ENCODE measurements at regions not wholly inside any gene's neighbourhood (a gene's known extent, or its start where the extent isn't known, plus 50 kb on each side); places are given as distances from the start of the nearest gene placed in this dataset.
"Not testable (repeated sequence)": the region's sequence is repeated elsewhere in the genome, so short reads cannot be mapped to it uniquely, and the experiment has no call there.

DNA sequence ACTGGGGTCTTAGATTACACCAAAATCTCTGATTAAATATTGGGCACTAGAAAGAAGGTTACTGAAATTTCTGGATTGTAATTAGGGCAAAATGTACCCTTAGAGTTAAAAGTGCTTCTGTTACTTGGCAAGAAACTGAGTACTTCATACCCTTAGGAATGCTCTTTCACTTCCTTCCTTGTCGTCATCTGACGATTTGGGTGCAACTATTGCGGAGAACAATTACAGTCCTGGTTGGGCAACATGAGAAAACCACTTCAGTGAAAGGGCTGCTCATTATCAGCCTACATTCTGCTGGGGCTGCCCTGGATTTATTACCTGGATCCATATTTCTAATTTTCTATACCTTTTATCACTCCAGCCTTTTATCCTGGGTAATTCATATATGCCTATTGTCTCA, 348.5 kb upstream of the MDGA2 start:
- Histone ChIP-seq H3K27ac (ENCODE audit: low read depth, low read length) (no peak overlapping the region), H3K9me3 (ENCODE audit: control insufficient read depth, insufficient read depth, low read length) (peaks cover 3% of the 10 kb centered on the region; the same call in 1 of the 2 replicates), H3K4me3 (ENCODE audit: low read depth, low read length) (no peak overlapping the region), H3K27me3 (ENCODE audit: control insufficient read depth, insufficient read depth, low read length) (no peaks in the 10 kb centered on the region)
- TF ChIP-seq, protein P1, sequence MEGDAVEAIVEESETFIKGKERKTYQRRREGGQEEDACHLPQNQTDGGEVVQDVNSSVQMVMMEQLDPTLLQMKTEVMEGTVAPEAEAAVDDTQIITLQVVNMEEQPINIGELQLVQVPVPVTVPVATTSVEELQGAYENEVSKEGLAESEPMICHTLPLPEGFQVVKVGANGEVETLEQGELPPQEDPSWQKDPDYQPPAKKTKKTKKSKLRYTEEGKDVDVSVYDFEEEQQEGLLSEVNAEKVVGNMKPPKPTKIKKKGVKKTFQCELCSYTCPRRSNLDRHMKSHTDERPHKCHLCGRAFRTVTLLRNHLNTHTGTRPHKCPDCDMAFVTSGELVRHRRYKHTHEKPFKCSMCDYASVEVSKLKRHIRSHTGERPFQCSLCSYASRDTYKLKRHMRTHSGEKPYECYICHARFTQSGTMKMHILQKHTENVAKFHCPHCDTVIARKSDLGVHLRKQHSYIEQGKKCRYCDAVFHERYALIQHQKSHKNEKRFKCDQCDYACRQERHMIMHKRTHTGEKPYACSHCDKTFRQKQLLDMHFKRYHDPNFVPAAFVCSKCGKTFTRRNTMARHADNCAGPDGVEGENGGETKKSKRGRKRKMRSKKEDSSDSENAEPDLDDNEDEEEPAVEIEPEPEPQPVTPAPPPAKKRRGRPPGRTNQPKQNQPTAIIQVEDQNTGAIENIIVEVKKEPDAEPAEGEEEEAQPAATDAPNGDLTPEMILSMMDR (IDR thresholded peaks at IDR 0.05; ENCODE audit: low read depth, low read length) = no peak
- no peak for DNase-seq (ENCODE audit: low read depth, low spot score)
- ChIA-PET POLR2A (no interaction called here), CTCF (no interaction called here)

DNA sequence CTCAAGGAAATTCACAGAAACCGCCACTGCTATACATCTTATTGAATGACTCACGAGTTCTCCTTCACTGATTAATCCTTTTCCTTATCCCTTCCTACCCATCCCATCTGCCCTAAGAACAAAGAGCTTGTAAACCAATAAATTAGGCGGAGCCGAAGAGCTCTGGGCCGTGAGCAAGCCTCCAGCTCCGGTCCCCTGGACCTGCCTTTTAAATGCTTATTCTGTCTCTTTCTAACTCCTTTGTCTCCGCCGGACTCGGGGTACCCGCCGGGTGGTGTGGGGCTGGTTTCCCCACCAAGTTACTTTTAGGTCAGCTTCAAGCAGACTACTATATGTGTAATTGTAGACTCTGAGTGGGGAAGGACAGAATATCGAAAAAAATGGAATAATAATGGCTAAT, 336.1 kb upstream of the MDGA2 start:
- H3K9me3 ChIP-seq (ENCODE audit: control insufficient read depth, insufficient read depth, low read length); DNase-seq (ENCODE audit: low read depth, low spot score); POLR2A ChIA-PET; H3K27me3 ChIP-seq (ENCODE audit: control insufficient read depth, insufficient read depth, low read length); H3K4me3 ChIP-seq (ENCODE audit: low read depth, low read length); H3K27ac ChIP-seq (ENCODE audit: low read depth, low read length); CTCF ChIA-PET: not testable (repeated sequence)

- Histone ChIP-seq H3K9me3 (ENCODE audit: control insufficient read depth, insufficient read depth, low read length) (peaks cover 5% of the 10 kb centered on the region; the same call in 1 of the 2 replicates), H3K27me3 (ENCODE audit: control insufficient read depth, insufficient read depth, low read length) (no peaks in the 10 kb centered on the region), H3K27ac (ENCODE audit: low read depth, low read length) (no peak overlapping the region), H3K4me3 (ENCODE audit: low read depth, low read length) (no peak overlapping the region)
- TF ChIP-seq, protein P1 (IDR thresholded peaks at IDR 0.05; ENCODE audit: low read depth, low read length) = no peak
- CTCF ChIA-PET = no interaction called here
- POLR2A ChIA-PET = no interaction called here
- no peak for DNase-seq (ENCODE audit: low read depth, low spot score)
Measured at GRCh38 chr14:48008646-48009045, 333.2 kb upstream of the MDGA2 start.

DNA sequence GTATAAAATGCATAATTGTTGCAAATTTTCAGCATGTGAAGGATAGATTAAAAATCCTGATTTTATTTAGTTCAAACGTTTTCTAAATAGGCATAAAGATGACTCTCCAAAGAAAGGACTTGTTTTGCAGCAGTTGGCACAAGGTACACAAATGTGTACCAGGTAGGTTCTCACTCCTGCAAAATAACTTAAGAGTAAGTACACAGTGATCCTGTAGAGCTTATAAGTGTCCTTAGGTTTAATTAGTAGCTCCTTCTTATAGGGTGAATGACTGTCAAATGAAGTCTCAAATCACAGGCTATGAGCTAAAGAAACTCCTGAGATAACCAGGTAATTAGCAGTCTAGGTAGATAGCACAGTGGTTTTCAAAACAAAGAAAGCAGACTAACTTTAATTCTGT, 330.6 kb upstream of the MDGA2 start:
- ChIA-PET CTCF (no interaction called here), POLR2A (no interaction called here)
- Histone ChIP-seq H3K27ac (ENCODE audit: low read depth, low read length) (no peak overlapping the region), H3K4me3 (ENCODE audit: low read depth, low read length) (no peak overlapping the region), H3K27me3 (ENCODE audit: control insufficient read depth, insufficient read depth, low read length) (no peaks in the 10 kb centered on the region), H3K9me3 (ENCODE audit: control insufficient read depth, insufficient read depth, low read length) (0 out of 2 replicates have a peak, but pooled peaks cover 2% of the 10 kb centered on the region)
- TF ChIP-seq, protein P1 (IDR thresholded peaks at IDR 0.05; ENCODE audit: low read depth, low read length) = no peak
- DNase-seq (ENCODE audit: low read depth, low spot score) = no peak

GRCh38 chr14:47993883-47994282, 318.5 kb upstream of the MDGA2 start:
- TF ChIP-seq, protein P1 (IDR thresholded peaks at IDR 0.05; ENCODE audit: low read depth, low read length) = no peak
- Histone ChIP-seq H3K9me3 (ENCODE audit: control insufficient read depth, insufficient read depth, low read length) (no peaks in the 10 kb centered on the region; the same call in 1 of the 2 replicates), H3K27me3 (ENCODE audit: control insufficient read depth, insufficient read depth, low read length) (no peaks in the 10 kb centered on the region), H3K4me3 (ENCODE audit: low read depth, low read length) (no peak overlapping the region), H3K27ac (ENCODE audit: low read depth, low read length) (no peak overlapping the region)
- POLR2A ChIA-PET = no interaction called here
- CTCF ChIA-PET = no interaction called here
- no peak for DNase-seq (ENCODE audit: low read depth, low spot score)

DNA sequence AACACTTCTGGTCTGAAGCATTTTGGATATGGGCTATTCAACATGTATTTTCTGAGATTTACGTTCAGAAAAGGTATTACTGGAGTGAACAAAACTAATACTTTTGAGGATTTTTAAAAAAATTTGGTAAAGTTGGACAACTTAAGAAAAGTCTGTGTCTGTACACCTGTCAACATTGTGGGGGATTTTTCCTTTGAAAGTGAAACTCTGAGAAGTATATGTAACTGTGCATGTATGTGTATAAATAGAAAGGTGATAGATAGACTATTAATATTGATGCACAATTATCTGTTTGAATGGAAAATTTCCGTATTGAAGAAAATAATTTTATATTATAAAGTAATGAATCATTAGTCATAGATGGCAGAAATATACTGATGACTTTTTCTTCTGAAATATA, 312.8 kb upstream of the MDGA2 start:
- peaks cover 10% of the 10 kb centered on the region; the same call in 1 of the 2 replicates for H3K9me3 ChIP-seq (ENCODE audit: control insufficient read depth, insufficient read depth, low read length)
- no peak overlapping the region for H3K4me3 ChIP-seq (ENCODE audit: low read depth, low read length)
- H3K27ac ChIP-seq (ENCODE audit: low read depth, low read length) = no peak overlapping the region
- no peak for DNase-seq (ENCODE audit: low read depth, low spot score)
- H3K27me3 ChIP-seq (ENCODE audit: control insufficient read depth, insufficient read depth, low read length) = no peaks in the 10 kb centered on the region
- CTCF ChIA-PET = no interaction called here
- TF ChIP-seq, protein P1 (IDR thresholded peaks at IDR 0.05; ENCODE audit: low read depth, low read length) = no peak
- POLR2A ChIA-PET = no interaction called here

Measured in AG04450 (cell line).